ENCODE measurements at regions not wholly inside any gene's neighbourhood (a gene's known extent, or its start where the extent isn't known, plus 50 kb on each side); places are given as distances from the start of the nearest gene placed in this dataset.

GRCh38 chr14:82124511-82124910 lies 590.9 kb upstream of the SEL1L start:
- TF ChIP-seq EZH2 (IDR thresholded peaks at IDR 0.05) (no peak), POLR2AphosphoS5 (IDR thresholded peaks at IDR 0.05; ENCODE audit: borderline replicate concordance, low read depth, low read length) (no peak), FOXP2 (optimal IDR thresholded peaks at IDR 0.05; ENCODE audit: control extremely low read depth, extremely low read length, insufficient read depth) (no peak)
